WI38 (cell line): ENCODE measurements at regions not wholly inside any gene's neighbourhood (a gene's known extent, or its start where the extent isn't known, plus 50 kb on each side); places are given as distances from the start of the nearest gene placed in this dataset.

Source experiments
- H3K4me3 ChIP-seq: 2 replicates; pipeline ENCODE4 v1.5.1; 2011; ENCODE audit warnings: low read depth, mild to moderate bottlenecking, control low read depth, low read length
- CTCF ChIP-seq: IDR thresholded peaks from 2 replicates; pipeline ENCODE4 v1.5.1; 2012; ENCODE audit warnings: low read depth, mild to moderate bottlenecking, control low read depth, low read length

- TF ChIP-seq CTCF, result no peak
- H3K4me3 ChIP-seq, result no peak overlapping the region
Measured at GRCh38 chr1:178020968-178021640, 51.2 kb upstream of the SEC16B start.

- no peak for TF ChIP-seq CTCF
- H3K4me3 ChIP-seq, result no peak overlapping the region
Measured at GRCh38 chr1:178021950-178022349, 52.1 kb upstream of the SEC16B start.

GRCh38 chr1:178023181-178023618 lies 53.3 kb upstream of the SEC16B start:
- no peak for TF ChIP-seq CTCF
- no peak overlapping the region for H3K4me3 ChIP-seq

GRCh38 chr1:178024504-178024903 lies 54.6 kb upstream of the SEC16B start:
- H3K4me3 ChIP-seq, result no peak overlapping the region
- TF ChIP-seq CTCF, result no peak

- no peak overlapping the region for H3K4me3 ChIP-seq
Measured at GRCh38 chr1:178025613-178026356, 55.9 kb upstream of the SEC16B start.

GRCh38 chr1:178028841-178029481 lies 59.1 kb upstream of the SEC16B start:
- TF ChIP-seq CTCF, result no peak
- no peak overlapping the region for H3K4me3 ChIP-seq

More at GRCh38 chr1:178025613-178026356, 55.9 kb upstream of the SEC16B start:
- no peak for TF ChIP-seq CTCF

- no peak overlapping the region for H3K4me3 ChIP-seq
- no peak for TF ChIP-seq CTCF
Measured at GRCh38 chr1:178030467-178030866, 60.6 kb upstream of the SEC16B start.
